H1 (cell line): ENCODE measurements at regions not wholly inside any gene's neighbourhood (a gene's known extent, or its start where the extent isn't known, plus 50 kb on each side); places are given as distances from the start of the nearest gene placed in this dataset.

ENCODE experiments used
- BRCA1 ChIP-seq: IDR thresholded peaks from 2 replicates; pipeline ENCODE4 v1.6.1; 2012; ENCODE audit warnings: low read depth, low read length, improper control_type of control experiment
- CTBP2 ChIP-seq: IDR thresholded peaks from 2 replicates; pipeline ENCODE4 v1.7.0; 2011; ENCODE audit warnings: borderline replicate concordance, mild to moderate bottlenecking, moderate library complexity, mixed read lengths, low read length; ENCODE audit not compliant: insufficient read depth, insufficient read length
- EGR1 ChIP-seq: IDR thresholded peaks from 2 replicates; pipeline ENCODE4 v1.6.1; 2011; ENCODE audit warnings: low read depth, low read length, borderline replicate concordance
- GABPA ChIP-seq: IDR thresholded peaks from 2 replicates; pipeline ENCODE4 v1.6.1; 2011; ENCODE audit warnings: mild to moderate bottlenecking, low read length, moderate library complexity, borderline replicate concordance; ENCODE audit not compliant: insufficient read depth
- MAFK ChIP-seq: IDR thresholded peaks from 2 replicates; pipeline ENCODE4 v1.6.1; 2012; ENCODE audit warnings: low read depth, mild to moderate bottlenecking, improper control_type of control experiment, low read length
- RXRA ChIP-seq: IDR thresholded peaks from 2 replicates; pipeline ENCODE4 v1.6.1; 2011; ENCODE audit warnings: low read depth, mild to moderate bottlenecking, low read length, moderate library complexity; ENCODE audit not compliant: insufficient read depth
- SIN3A ChIP-seq, 2 experiments: IDR thresholded peaks in 1 of 2; conservative IDR thresholded peaks in 1 of 2; 2 replicates each; pipeline ENCODE4 v1.6.1; 2011 to 2012; ENCODE audit warnings: low read length in 2 of 2, improper control_type of control experiment in 1 of 2, low read depth in 1 of 2, mild to moderate bottlenecking in 1 of 2
- YY1 ChIP-seq: IDR thresholded peaks from 2 replicates; pipeline ENCODE4 v1.6.1; 2011; ENCODE audit warnings: low read depth, mild to moderate bottlenecking, low read length
- ZNF274 ChIP-seq: IDR thresholded peaks from 2 replicates; pipeline ENCODE4 v1.7.0; 2012; ENCODE audit warnings: low read length, borderline replicate concordance; ENCODE audit errors: extremely low read depth

GRCh38 chr12:113740699-113741098 lies 225.4 kb downstream of the RBM19 start (continued):
- TF ChIP-seq SIN3A (conservative IDR thresholded peaks at IDR 0.05 in 1 of 2, IDR thresholded peaks at IDR 0.05 in 1 of 2; ENCODE audit: low read depth in 1 of 2, low read length in 2 of 2) (no peak), MAFK (no peak), ZNF274 (no peak), CTBP2 (no peak), BRCA1 (no peak), EGR1 (no peak), GABPA (no peak), RXRA (no peak), YY1 (peak; percentile 47; the same call in 1 of the 2 replicates)
